ENCODE measurements at regions not wholly inside any gene's neighbourhood (a gene's known extent, or its start where the extent isn't known, plus 50 kb on each side); places are given as distances from the start of the nearest gene placed in this dataset.
"Not testable (repeated sequence)": the region's sequence is repeated elsewhere in the genome, so short reads cannot be mapped to it uniquely, and the experiment has no call there.

DNA sequence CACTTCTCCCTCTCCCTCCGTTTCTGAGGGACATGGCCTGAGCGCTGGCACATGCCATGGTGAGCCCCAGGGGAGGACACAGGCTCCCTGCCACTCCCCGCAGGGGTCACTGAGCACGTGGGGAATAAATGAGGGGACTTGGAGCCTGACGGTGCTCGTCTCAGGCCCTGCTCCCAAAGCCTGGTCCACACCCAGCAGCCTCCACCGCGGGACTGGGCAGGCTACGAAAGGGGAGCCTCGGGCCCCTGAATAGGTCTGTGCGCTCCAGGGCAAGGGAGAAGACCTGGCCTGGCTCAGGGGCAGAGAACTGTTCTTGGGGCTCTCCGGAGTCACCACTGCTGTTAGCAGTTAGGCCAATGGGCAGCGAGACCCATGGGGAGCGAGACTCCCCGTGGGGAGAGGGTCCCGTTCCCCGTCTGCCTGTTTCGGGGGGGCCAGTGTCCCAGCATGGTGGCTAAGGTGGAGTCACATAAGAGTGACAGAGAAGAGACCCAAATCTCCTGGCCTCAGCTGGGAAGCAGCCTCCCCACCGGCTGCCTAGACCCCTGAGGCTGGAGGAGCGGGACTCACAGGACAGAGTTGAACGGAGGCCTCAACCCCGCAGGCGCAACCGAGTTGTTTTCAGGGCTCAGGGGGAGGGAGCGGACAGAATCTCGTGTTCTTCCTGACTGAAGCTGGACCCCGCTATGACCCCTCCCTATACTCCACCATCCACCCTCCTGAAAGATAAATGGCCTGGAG, 329.8 kb upstream of the SFSWAP start:
- DNase-seq: no peak

DNA sequence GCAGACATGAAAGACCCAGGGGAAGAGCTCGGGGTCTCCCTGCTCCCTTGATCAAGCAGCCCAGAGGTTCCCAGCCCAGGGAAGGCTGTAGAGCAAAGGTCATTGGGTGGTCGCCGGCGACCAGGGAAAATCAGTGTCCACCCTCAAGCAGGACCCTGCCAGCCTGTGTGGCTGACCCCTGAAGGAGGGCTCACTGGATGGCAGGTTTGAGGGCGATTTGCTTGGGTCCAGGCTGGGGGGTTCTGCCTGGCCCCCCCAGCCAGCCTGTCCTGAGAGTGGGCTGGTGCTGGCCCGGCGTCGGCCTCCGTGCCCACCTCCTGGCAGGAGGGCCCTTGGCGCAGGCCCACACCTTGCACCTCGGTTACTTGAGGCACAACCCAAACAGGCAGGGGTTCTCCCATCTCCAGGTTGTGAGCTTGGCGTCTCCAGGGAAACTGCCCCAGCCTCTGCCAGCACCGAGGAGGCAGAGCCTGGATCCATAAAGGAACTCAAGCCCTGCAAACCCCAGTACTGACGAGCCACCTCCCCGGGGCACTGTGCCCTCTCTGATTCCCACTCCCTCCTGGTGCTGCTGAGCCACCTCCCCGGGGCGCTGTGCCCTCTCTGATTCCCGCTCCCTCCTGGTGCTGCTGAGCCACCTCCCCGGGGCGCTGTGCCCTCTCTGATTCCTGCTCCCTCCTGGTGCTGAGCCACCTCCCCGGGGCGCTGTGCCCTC, 329.0 kb upstream of the SFSWAP start:
- no peak for DNase-seq

GRCh38 chr12:131383291-131383690, 327.6 kb upstream of the SFSWAP start:
- no peak for DNase-seq

DNA sequence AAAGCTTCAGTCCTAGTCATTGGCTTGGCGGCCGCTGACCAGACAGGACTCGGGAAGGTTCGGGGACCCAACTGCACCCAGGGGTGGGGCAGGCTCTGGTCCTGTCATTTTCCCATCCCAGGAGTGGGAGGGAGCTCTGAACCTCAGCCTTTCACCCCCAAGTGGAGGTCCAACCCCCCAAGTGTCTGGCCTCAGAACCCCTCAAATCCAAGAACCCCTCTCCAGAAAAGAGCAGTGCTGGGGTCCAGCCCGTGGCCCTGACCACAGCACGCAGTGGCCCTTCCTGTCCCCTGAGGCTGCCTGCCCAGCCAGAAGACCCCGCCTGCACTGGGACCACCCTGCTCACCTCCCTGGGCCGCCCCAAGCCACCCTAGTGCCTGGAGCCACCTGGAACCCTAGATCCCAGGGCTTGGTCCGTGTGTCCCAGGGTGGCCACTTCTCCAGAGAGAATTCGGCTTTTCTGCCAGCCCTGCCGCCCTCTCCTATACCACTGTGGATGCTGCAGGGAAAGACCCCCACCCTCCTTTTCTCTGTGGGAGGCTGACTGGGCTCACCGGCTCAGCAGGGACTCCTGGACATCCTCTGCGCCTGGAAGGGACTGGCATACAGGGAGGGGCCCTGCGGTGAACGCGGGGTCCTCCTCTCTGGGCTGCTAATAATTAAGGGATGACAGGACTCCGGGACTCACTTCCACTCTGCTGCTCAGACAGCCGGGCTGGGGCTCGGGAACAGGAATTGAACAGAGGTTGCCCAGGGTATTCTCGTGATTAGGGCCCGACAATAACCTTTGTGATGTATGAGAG, 326.9 kb upstream of the SFSWAP start:
- DNase-seq: no peak

GRCh38 chr12:131384544-131384855, 326.4 kb upstream of the SFSWAP start:
- no peak for DNase-seq

DNA sequence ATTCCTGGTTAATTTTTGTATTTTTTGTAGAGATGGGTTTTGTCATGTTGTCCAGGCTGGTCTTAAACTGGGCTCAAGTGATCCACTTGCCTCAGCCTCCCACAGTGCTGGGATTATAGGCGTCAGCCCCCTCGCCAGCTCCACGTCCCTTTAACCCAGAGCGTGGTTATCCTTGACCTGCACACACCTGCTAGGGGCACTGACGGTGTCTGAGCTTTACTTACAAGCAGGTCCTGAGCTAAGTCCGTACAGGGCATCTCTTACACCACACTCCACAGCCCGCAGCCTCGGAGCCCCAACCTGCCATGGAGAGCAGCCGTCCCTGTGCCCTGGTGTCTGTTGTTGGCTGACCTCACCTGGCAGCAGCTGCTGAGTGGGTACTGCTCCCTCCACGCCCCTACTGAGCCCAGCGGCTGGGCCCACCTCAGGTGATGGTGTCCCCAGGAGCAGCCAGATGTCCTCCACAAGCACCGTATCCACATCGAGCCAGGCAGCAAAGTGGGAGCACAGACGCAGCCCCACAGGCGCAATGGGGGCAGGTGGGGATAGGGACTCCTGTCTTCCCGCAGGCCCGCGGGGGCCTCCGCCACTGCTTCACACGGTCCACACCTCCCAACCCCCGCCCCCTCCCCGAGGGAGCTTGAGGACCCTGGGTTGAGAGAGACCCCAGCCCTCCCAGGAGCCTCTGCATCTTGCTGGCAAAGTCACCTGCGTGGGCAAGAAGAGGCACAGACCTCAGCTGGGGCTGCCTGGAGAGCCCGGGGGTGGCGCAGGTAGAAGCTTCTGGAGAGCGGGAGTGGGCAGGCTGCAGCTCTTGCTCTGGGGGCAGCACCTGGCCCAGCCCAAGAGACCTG, 325.4 kb upstream of the SFSWAP start:
- DNase-seq: no peak

DNA sequence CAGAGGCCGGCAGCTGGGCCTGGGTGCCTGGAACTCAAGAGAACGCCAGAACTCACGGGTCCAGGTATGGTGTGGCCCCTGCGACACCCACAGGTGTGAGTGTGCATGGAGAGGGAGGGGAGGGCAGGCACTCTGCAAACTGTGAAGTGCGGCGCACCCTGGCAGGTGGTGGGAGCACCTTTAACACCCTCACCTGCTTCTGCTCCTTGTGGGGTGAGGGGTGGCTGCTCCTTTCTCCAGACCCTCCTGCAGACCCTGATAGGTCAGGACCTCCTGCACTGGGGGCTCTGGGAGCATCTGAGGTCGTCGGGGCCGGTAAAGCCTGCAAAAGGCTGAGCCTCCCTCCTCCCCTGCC, 324.7 kb upstream of the SFSWAP start:
- DNase-seq: no peak

DNA sequence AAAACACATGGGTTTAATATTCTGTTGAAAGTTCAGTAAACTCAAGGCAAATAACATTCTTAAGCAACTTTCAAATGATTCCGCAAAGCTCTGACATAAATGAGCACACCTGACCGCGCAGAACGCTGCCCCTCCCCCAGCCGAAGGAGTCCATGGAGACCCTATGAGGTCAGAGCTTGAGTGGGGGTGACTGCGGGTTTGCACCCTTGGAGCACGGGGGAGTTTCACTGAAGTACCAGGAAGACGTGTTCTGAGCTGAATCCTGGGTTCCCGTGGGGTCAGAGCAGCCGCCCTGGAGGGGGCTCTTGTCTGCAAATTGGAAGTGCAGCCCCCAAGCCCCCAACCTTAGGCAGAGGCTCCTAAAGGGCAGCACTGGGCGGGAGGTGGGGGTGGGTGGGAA, 324.1 kb upstream of the SFSWAP start:
- no peak for DNase-seq

DNA sequence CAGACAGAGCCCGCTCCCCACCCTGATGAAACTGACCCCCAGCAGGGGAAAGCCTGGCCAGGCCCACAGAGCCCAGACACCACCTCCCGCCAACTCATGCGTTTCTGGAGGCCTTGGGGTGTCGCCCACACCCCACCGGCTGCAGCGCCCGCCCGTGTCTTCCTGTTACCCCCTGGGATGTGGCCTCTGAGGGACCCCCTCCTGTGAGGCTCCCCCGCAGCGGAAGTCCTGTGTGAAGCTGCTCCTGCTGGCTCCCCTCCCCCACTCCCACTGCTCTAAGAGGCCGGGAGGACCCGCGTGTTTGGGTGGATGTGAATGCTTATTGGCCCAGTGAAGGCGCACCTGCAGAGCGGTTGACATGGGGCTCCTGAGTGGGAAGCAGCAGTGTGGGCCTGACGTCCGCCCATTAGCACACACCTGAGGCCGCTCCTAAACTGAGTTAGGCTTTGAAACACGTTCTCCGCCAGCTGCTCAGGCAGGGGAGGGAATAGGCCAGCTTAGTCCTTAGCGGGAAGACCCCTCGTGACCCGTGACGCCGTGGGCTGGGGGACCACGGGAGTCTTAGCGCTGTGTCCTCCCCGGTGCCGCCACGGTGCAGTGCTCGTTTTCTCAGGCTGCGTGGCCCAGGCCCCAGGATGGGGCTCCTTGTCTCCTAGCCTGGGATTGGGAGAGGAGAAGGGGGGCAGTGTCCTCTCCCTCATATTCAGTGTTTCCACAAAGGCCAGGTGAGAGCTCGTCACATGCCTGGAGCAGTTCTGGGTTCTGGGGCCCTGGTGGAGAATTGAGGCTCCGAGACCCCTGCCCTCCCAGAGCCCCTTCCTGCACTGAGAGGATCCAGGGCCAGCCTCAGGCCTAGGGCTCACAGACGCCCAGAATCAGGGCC, 323.4 kb upstream of the SFSWAP start:
- no peak for DNase-seq

- not testable (repeated sequence) for DNase-seq
Observed at GRCh38 chr12:131388164-131389053, 322.5 kb upstream of the SFSWAP start.

GRCh38 chr12:131389054-131390013, 321.6 kb upstream of the SFSWAP start:
- DNase-seq: no peak

GRCh38 chr12:131390412-131391334, 320.2 kb upstream of the SFSWAP start:
- no peak for DNase-seq

DNA sequence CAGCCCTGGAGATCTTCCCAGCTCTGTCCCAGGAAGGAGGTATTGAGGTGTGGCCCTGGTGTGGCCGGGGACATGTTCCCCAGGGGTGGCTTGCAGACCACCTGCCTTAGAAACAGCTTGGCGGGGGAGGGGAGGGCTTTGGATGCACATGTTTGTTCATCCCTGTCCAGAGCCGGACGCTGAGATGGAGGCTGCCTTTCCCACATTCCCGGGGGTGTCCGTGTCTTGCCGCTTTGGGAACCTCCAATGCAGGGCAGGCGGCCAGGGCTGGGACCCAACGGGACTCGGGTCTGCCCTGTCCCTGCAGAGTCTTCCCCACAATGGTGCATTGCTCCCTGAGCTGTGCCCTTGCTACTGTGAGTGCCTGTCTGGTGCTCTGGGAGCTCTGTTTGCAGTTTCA, 319.5 kb upstream of the SFSWAP start:
- DNase-seq: no peak

- not testable (repeated sequence) for DNase-seq
Observed at GRCh38 chr12:131394752-131395151, 316.1 kb upstream of the SFSWAP start.

- not testable (repeated sequence) for DNase-seq
Observed at GRCh38 chr12:131395209-131395684, 315.6 kb upstream of the SFSWAP start.

DNA sequence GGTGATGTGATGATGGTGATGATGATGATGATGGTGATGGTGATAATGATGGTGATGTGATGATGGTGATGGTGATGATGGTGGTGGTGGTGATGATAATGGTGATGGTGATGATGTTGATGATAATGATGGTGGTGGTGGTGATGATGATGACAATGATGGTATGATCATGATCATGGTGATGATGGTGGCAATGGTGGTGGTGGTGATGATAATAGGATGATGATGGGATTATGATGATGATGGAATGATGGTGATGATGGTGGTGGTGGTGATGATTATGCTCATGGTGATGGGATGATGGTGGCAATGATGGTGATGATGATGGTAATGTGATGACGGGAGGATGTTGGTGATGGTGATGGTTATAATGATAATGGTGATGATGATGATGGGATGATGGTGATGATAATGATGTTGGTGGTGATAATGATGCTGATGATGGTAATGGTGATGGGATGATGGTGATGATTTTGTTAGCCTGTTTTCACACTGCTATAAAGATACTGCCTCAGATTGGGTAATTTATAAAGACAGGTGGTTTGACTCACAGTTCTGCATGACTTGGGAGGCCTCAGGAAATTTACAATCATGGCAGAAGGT, 314.8 kb upstream of the SFSWAP start:
- no peak for DNase-seq

DNA sequence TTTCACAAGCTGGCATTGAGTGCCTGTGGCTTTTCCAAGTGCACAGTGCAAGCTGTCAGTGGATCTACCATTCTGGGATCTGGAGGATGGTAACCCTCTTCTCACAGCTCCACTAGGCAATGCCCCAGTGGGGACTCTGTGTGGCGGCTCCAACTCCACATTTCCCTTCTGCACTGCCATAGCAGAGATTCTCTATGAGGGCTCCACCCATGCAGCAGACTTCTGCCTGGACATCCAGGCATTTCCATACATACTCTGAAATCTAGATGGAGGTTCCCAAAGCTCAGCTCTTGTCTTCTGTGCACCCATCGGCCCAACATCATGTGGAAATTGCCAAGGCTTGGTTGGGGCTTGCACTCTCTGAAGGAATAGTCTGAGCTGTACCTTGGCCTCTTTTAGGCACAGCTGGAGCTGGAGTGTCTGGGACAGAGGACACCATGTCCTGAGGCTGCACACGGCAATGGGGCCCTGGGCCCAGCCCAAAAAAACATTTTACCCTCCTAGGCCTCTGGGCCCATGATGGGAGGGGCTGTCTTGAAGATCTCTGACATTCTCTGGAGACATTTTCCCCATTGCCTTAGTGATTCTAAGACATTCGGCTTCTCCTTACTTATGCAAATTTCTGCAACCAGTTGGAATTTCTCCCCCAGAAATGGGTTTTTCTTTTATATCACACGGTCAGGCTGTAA, 313.3 kb upstream of the SFSWAP start:
- DNase-seq: no peak

Data from activated naive CD4-positive, alpha-beta T cell treated with Interleukin-2 at 50 U/mL for 16 hours (primary cell).